ENCODE measurements at regions not wholly inside any gene's neighbourhood (a gene's known extent, or its start where the extent isn't known, plus 50 kb on each side); places are given as distances from the start of the nearest gene placed in this dataset.

- TF ChIP-seq CTCF (IDR thresholded peaks at IDR 0.05) (no peak), POLR2AphosphoS5 (IDR thresholded peaks at IDR 0.05) (no peak), POLR2A (IDR thresholded peaks at IDR 0.05) (no peak)
These were observed 295.8 kb upstream of the IRX4 start for GRCh38 chr5:2178528-2178927.
